ENCODE measurements at regions not wholly inside any gene's neighbourhood (a gene's known extent, or its start where the extent isn't known, plus 50 kb on each side); places are given as distances from the start of the nearest gene placed in this dataset.

- TF ChIP-seq CTCF (IDR thresholded peaks at IDR 0.05): no peak
- no peak for TF ChIP-seq POLR2A (IDR thresholded peaks at IDR 0.05)
These were observed 356.2 kb downstream of the GPD2 start for GRCh38 chr2:156792242-156792840.

Measured in heart left ventricle (tissue), 13 donors.